ENCODE measurements at regions not wholly inside any gene's neighbourhood (a gene's known extent, or its start where the extent isn't known, plus 50 kb on each side); places are given as distances from the start of the nearest gene placed in this dataset.

DNA sequence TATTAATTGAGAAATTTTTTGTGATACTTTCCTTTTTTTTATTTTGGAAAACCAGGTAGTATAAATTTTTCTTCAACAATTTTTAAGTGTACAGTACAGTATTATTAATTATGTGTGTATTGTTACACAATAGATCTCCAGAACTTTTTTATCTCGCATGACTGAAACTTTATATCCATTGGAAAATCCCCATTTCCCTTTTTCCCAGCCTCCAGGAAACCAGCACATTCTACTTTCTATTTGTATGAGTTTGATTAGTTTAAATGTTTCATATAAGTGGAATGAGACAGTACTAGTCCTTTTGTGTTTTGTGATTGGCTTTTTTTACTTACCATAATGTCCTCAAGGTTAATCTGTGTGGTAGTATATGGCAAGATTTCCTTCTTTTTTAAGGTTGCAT lies 399.5 kb upstream of the ARGLU1 start:
- in situ Hi-C loops (cut with MboI; ENCODE audit: low pct_unique_long_range_greater_than_20kb, low sequenced_read_pairs), result no loop called here
- no peak for DNase-seq

DNA sequence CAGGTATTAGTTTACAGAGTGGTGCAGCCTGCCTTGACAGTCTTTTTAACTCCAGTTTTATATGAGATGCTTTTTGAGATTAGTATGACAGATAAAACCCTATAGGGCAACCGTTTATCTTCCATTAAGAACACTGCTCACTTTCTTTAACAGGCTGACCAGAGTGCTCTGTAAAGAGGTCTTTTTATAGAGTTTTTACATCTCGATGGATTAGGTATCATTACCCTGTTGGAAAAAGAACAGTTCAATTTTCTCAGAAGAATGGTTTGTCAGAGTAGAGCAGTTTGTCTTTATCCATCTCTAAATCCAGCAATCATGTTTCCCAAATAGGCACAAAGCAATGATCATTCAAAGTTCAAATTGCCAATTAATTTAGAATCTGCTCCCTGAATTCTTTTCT lies 395.2 kb upstream of the ARGLU1 start:
- no peak for DNase-seq
- in situ Hi-C loops (cut with MboI; ENCODE audit: low pct_unique_long_range_greater_than_20kb, low sequenced_read_pairs), result no loop called here

DNA sequence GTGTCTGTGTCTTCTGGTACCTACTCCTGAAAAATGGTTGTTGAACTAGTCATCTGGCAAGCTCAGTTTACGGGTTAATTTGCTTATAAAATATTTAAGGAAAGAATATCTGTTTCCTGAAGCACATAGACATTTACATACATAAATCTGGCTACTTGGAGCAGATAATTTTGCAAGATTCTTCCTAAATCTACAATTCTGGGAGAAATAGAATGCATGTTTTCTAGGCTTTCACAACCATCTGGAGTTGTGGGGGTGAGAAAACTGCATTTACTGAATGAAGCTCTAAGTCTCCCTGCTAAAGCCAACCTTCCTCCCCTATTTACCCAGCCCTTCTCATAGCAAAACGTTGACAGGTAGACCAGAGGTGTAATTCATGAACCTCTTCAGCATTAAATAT lies 393.7 kb upstream of the ARGLU1 start:
- in situ Hi-C loops (cut with MboI; ENCODE audit: low pct_unique_long_range_greater_than_20kb, low sequenced_read_pairs), result no loop called here

DNA sequence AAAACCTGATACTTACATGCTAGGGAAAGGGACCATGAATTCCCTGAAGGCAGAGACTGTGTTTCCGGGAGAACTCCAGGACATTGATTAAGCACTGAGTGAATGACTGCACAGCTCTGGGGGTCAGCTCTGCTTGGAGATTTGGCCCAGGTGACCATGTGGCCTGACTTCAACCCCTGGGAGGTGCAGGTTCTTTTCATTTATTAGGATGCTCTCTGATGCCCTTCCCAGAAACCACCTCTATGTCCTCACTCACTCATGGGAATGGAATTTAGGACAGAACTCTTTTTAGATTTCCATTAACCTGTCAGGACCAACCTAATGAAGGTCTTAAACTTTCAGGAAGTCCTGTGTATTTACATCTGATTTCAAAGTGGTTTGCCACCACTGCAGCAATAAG lies 393.3 kb upstream of the ARGLU1 start:
- in situ Hi-C loops (cut with MboI; ENCODE audit: low pct_unique_long_range_greater_than_20kb, low sequenced_read_pairs), result no loop called here

More for the DNA sequence above, 393.7 kb upstream of the ARGLU1 start:
- DNase-seq, result no peak

DNA sequence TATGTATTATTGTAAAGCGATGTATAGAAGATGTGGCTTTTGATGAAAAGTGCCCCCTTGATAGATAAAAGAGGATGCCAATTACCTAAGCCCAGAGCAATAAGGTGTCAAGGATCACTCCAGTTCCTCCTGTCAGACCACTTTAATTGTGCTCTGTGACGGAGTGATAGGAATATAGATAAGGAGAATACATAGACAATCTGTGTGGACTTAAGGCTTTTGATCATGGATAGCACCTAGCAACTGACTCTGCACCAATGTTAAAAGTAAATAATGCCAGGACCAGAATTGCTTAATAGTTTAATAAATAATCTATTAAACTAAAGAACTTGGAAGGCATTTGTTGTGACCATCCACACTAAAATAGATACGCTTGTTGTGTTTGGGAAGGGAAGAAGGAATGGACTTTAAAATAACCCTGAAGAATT lies 390.7 kb upstream of the ARGLU1 start:
- in situ Hi-C loops (cut with MboI; ENCODE audit: low pct_unique_long_range_greater_than_20kb, low sequenced_read_pairs), result no loop called here

More for the DNA sequence above, 393.3 kb upstream of the ARGLU1 start:
- no peak for DNase-seq

DNA sequence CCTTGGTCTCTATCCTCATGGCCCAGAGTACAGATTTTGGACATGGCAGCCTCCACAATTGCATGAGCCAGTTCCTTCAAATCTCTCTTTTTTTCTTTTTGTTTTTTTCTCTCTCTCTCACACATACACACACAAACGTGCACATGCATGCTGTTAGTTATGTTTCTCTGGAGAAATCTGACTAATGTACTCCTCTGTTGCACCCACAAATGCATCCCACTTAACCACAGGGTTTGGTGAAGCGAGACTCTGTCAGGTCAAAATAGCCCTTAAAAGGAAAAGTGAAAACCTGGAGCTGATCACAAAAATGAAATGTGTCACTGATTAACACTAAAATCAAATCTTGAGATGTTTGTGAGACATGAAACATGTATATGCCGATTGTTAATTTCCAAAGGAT lies 374.6 kb upstream of the ARGLU1 start:
- in situ Hi-C loops (cut with MboI; ENCODE audit: low pct_unique_long_range_greater_than_20kb, low sequenced_read_pairs), result no loop called here
- peak; percentile 19 for DNase-seq

More for the DNA sequence above, 390.7 kb upstream of the ARGLU1 start:
- DNase-seq, result no peak

DNA sequence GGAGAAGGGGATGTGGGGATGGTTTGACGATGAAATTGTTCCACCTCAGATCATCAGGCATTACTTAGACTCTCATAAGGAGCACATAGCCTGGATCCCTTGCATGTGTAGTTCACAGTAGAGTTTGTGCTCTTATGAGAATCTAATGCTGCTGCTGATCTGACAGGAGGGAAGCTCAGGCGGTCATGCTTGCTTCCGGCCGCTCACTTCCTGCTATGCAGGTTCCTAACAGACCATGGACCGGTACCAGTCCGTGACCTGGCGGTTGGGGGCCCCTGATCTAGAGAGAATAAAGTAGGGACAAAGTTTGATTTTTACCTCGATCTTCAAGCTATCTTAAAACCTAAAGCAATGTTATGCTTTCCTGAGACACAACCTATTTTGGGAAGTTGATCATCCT lies 373.8 kb upstream of the ARGLU1 start:
- in situ Hi-C loops (cut with MboI; ENCODE audit: low pct_unique_long_range_greater_than_20kb, low sequenced_read_pairs), result no loop called here
- DNase-seq, result peak; percentile 47

DNA sequence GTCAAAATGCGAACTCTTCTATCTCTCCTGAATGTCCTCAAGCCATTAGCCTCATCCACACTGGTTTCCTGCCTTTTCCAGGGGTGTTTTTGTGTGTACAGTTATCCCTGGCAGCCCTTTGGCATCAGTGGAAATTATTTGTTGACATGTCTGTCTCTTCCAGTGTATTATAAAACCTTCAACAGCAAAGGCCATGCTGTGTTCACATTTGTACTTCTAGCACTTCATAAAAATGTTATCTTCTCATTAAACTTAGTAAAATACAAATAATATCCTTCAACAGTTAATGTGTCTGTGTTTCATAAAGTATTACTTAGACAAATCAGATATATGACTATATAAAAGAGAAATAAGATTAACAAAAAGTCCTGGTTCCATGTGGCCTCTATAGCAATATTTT lies 359.5 kb upstream of the ARGLU1 start:
- in situ Hi-C loops (cut with MboI; ENCODE audit: low pct_unique_long_range_greater_than_20kb, low sequenced_read_pairs), result no loop called here
- no peak for DNase-seq

DNA sequence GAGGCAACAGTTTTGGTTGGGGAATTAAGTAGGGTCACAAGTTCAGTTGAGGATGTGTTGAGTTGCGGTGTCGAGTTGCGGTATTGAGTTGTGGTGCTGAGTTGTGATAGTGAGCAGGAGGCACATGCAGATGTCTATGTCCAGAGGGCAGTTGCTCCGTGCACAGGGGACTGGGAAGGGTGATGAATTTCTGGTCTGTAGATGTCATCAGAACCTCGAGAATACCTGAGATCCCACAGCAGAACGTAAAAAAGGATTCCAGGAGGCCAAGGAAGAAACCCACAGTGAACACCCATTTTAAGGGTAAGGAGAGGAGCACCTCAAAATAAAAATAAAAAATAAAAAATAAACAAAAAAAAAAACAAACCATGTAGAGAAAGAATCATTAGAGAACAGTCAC lies 354.4 kb upstream of the ARGLU1 start:
- no peak for DNase-seq
- in situ Hi-C loops (cut with MboI; ENCODE audit: low pct_unique_long_range_greater_than_20kb, low sequenced_read_pairs), result loop anchor here (25.0 kb wide), 1 partner anchor 360 kb away; the partner anchor contains the start of gene ARGLU1

DNA sequence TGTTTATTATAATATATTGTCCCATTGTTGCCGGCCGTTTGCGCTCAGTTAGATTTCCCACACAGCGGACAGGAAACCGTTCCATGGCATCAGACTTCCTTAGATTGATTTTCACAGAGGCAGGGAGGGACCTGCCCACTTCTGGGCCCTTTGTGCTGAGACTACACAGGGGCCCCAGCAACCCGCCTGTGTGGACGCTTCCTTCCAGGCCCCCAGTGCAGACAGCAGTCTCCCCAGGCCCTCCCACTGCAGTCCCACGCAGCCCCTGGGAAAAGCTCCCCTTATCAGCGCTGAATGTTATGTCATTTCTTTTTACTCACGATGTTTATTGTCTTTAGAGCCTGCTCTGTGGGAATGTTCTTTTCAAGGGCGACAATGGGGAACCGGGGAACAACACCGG lies 351.7 kb upstream of the ARGLU1 start:
- in situ Hi-C loops (cut with MboI; ENCODE audit: low pct_unique_long_range_greater_than_20kb, low sequenced_read_pairs), result loop anchor here (25.0 kb wide), 1 partner anchor 357 kb away; the partner anchor contains the start of gene ARGLU1
- DNase-seq, result peak; percentile 79

DNA sequence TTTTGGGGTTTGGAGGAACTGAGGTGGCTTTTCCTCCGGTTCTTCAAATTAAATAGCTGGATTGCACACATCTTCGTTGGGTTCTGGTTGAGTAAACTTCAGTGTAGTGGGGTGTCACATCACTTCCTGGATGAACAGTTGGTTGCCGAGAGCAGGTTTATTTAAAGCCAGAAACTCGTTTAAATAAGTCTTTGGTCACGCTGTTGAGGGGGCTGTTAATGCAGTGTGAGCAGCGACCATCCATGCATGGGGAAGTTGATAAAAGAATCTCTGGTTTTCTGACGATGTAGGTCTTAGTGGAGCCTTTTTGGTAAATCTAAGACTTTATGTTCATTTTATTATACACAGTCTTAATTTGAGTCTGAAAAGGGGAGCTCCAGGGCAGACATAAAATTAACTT lies 351.2 kb upstream of the ARGLU1 start:
- in situ Hi-C loops (cut with MboI; ENCODE audit: low pct_unique_long_range_greater_than_20kb, low sequenced_read_pairs), result loop anchor here (25.0 kb wide), 1 partner anchor 357 kb away; the partner anchor contains the start of gene ARGLU1
- peak; percentile 88 for DNase-seq

DNA sequence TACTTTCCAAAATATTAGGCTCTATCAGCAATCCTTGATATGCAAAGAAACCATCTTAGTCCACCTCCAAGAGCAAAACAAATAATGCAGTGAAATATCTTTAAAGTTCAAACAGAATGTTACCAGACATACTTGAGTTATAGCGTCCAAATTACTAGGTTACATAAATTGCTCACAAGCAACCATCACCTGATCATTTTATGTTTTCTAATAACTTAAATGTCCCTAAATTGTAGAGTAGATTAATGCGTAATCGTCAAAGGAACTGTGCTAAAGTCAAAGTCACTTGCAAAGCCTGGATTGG lies 350.6 kb upstream of the ARGLU1 start:
- in situ Hi-C loops (cut with MboI; ENCODE audit: low pct_unique_long_range_greater_than_20kb, low sequenced_read_pairs), result loop anchor here (25.0 kb wide), 1 partner anchor 356 kb away; the partner anchor contains the start of gene ARGLU1
- no peak for DNase-seq

DNA sequence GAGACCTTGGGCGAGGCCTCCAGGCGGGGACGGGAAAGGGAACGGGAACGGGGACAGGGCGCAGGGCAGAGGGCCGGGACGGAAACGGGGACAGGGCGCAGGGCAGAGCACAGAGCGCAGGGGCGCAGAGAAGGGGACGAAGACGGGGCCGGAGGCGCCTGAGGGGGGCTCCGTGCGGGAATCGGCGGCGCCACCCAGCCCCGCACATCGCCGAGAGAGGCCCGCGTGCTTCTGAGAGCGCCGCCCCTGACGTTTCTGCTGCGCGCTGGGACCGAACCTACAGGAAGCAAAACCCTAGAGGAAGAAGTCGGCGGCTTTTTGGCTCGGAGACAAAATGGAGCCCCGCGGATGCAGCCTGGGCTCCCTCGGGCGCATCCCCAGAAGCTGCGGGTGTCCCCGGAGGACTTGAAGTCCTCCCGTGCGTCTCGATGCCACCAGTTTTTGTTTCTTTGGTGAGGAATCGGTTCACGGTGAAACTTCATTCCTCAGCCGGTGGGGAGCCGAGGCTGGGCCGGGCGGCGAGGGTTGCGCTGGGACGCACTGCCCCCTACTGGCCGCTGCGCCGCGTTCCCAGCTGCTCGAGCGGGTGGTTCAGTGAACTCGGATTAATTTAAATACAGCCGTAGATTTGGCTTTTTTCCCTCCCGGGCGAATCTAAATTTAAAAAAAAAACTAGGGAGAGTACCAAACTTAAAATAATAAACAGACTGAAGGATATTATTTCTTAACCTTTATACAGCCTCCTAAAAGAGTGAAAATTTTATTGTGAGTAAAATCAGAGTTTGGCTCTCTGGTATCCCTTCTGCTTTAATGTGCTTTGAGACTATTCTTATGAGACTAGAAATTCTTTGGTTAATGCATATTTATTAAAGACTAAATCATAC lies 350.0 kb upstream of the ARGLU1 start:
- in situ Hi-C loops (cut with MboI; ENCODE audit: low pct_unique_long_range_greater_than_20kb, low sequenced_read_pairs), result loop anchor here (25.0 kb wide), 1 partner anchor 356 kb away; the partner anchor contains the start of gene ARGLU1
- DNase-seq, result peak; percentile 90

DNA sequence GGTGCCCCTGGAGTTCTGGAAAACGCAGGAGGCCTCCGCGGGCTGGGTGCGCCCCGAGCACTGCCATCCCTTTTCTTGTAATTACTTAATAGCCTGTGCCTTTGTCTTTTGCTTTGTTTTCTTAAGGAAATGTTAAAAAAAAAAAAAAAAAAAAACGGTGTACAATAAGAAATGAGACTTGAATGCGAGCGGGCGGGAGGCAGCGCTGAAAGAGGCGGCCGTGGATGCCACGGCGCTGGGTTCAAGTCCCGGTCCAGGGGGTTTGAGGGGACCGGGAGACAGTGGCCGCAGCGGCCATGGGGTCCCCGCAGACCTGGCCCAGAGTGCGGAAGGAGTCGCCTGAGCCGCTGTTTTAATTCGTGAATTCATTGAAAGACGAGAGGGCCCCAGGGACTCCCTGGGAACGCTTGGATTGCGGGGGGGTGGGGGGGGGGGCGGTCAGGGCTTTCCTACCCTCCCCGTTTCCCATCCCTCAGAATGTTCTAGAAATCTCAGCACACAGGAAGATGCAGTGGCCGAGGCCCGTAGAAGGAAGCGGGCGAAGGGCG lies 349.2 kb upstream of the ARGLU1 start:
- in situ Hi-C loops (cut with MboI; ENCODE audit: low pct_unique_long_range_greater_than_20kb, low sequenced_read_pairs), result loop anchor here (25.0 kb wide), 1 partner anchor 355 kb away; the partner anchor contains the start of gene ARGLU1
- no peak for DNase-seq

DNA sequence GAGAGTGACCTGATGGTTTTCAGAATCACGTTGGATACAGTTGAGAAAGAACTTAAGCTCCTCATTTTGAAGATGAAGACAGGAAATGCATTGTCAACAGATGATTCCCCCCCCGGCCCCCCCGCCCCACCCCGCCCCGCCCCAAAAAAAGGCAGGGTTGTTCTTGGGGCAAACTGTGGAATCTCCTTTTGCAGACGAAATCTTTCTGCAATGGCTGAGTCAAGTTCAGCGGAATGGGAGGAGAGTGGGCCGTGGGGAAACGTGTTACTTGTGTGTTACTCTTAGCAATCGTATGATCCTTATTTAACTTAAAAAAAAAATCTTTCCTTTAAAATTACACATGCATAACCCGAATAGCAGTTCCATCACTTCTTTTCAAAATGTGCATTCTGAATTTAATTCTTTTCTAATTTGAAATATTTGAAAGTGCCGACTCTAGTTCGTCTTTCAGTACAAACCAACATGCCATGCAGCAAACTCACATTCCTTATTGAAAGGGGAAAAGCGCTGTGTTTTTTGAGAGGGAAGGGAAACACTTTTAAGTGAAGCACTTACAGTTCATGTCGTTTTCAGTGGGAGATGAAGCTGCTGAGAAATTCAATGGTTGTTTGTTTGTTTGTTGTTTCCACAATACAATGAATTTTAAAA lies 348.5 kb upstream of the ARGLU1 start:
- in situ Hi-C loops (cut with MboI; ENCODE audit: low pct_unique_long_range_greater_than_20kb, low sequenced_read_pairs), result loop anchor here (25.0 kb wide), 1 partner anchor 354 kb away; the partner anchor contains the start of gene ARGLU1
- DNase-seq, result no peak

DNA sequence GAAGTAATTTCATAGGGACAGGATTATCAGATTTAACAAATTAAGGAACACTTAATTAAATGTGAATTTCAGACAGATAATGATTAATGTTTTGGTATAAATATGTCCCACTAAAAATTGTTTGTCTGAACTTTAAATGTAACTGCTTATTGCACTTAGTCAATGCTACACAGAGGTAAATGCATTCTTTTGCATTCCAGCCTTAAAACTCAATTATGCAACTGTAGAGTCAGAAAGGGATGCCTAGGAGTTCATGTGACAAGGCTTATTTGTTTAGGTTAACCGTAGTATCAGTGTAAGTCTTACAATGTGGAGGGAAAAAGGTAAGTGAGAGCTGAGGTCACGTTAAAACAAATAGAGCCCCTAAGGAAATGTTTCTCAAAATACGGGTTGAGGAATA lies 347.2 kb upstream of the ARGLU1 start:
- in situ Hi-C loops (cut with MboI; ENCODE audit: low pct_unique_long_range_greater_than_20kb, low sequenced_read_pairs), result loop anchor here (25.0 kb wide), 1 partner anchor 353 kb away; the partner anchor contains the start of gene ARGLU1
- DNase-seq, result no peak

DNA sequence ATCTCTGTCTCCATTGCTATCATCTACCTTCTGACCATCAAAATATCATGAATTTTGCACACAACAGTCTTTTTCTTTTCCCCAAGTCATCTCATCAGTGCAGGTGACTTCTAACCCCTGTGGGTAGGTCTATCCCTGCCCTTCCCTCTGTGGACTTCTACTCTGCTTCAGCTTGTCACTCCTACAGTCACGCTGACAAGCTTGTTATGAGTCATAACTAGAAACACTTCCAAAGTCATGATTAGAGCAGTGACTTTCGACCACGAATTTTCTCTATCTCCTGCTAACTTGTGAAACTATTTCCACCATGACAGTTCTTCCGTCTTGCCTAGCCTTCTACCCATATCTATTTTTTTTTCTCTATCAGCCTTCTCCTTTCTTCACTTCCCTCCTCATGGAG lies 343.7 kb upstream of the ARGLU1 start:
- peak; percentile 29 for DNase-seq
- in situ Hi-C loops (cut with MboI; ENCODE audit: low pct_unique_long_range_greater_than_20kb, low sequenced_read_pairs), result loop anchor here (25.0 kb wide), 1 partner anchor 349 kb away; the partner anchor contains the start of gene ARGLU1

DNA sequence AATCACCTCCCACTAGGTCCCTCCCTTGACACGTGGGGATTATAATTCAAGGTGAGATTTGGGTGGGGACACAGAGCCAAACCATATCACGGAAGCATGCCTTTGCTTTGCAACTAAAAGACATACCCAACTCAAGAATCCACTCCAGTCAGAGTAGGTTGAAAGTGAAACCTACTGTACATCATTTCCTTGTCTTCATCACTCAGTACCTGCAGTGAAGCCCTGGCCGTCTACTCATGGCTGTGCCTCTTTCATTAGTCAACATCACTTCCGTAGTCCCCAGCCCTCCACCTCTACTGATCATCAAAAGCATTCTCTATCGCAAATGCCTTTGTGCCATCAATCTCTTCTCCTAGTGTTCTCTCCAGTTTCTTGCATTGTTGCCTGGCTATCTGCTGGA lies 343.1 kb upstream of the ARGLU1 start:
- in situ Hi-C loops (cut with MboI; ENCODE audit: low pct_unique_long_range_greater_than_20kb, low sequenced_read_pairs), result loop anchor here (25.0 kb wide), 1 partner anchor 349 kb away; the partner anchor contains the start of gene ARGLU1
- no peak for DNase-seq

DNA sequence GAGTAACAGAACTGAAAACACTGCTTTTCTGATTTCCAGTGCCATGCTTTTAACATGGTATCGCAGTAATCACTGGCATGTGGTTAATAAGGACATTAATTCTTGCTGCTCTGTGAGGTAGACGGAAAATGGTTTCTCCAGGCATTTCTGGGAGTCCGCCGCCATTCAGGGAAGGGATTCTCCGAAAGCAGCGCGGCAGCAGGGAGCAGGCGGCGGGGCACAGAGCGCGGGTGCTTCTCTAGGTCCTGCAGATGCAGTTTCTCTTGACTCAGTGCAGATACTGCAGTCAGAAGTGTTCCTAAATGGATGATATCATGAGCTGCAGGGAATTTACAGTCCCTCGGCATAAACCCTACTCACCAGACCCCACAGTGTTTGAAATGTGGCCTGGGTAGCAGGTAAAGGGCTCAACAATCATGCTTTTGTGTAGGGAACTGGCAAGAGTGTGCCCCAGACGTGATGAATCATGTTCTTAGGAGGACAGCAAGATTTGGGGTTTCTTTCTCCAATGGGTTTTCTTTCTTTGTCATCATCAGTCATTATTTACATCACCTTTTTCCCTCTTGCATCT lies 338.6 kb upstream of the ARGLU1 start:
- DNase-seq, result no peak
- in situ Hi-C loops (cut with MboI; ENCODE audit: low pct_unique_long_range_greater_than_20kb, low sequenced_read_pairs), result loop anchor here (25.0 kb wide), 1 partner anchor 344 kb away; the partner anchor contains the start of gene ARGLU1

Measured in KBM-7 (cell line).